ENCODE measurements at regions not wholly inside any gene's neighbourhood (a gene's known extent, or its start where the extent isn't known, plus 50 kb on each side); places are given as distances from the start of the nearest gene placed in this dataset.

- DNase-seq (ENCODE audit: low spot score), result no peak
Measured at GRCh38 chr16:85391769-85392583, 221.1 kb upstream of the GSE1 start.

- no peak for DNase-seq (ENCODE audit: low spot score)
Measured at GRCh38 chr16:85392756-85393673, 220.1 kb upstream of the GSE1 start.

GRCh38 chr16:85393674-85394451, 219.3 kb upstream of the GSE1 start:
- DNase-seq (ENCODE audit: low spot score), result peak; percentile 56

GRCh38 chr16:85394456-85395206, 218.5 kb upstream of the GSE1 start:
- DNase-seq (ENCODE audit: low spot score), result no peak

- no peak for DNase-seq (ENCODE audit: low spot score)
Measured at GRCh38 chr16:85395207-85395912, 217.8 kb upstream of the GSE1 start.

- DNase-seq (ENCODE audit: low spot score), result no peak
Measured at GRCh38 chr16:85395913-85396878, 216.9 kb upstream of the GSE1 start.

GRCh38 chr16:85396879-85397871, 215.9 kb upstream of the GSE1 start:
- DNase-seq (ENCODE audit: low spot score), result no peak

GRCh38 chr16:85398050-85398451, 215.1 kb upstream of the GSE1 start:
- no peak for DNase-seq (ENCODE audit: low spot score)

GRCh38 chr16:85398688-85399582, 214.2 kb upstream of the GSE1 start:
- DNase-seq (ENCODE audit: low spot score), result no peak

- no peak for DNase-seq (ENCODE audit: low spot score)
Measured at GRCh38 chr16:85399583-85400284, 213.4 kb upstream of the GSE1 start.

- DNase-seq (ENCODE audit: low spot score), result no peak
Measured at GRCh38 chr16:85400305-85401205, 212.6 kb upstream of the GSE1 start.

GRCh38 chr16:85401370-85401916, 211.7 kb upstream of the GSE1 start:
- no peak for DNase-seq (ENCODE audit: low spot score)

- no peak for DNase-seq (ENCODE audit: low spot score)
Measured at GRCh38 chr16:85401917-85402766, 211.0 kb upstream of the GSE1 start.

GRCh38 chr16:85402910-85403692, 210.0 kb upstream of the GSE1 start:
- DNase-seq (ENCODE audit: low spot score), result no peak

Data from CD4-positive, alpha-beta T cell treated with Interleukin-2 at 100 ng/mL for 4 hours (primary cell).